ENCODE measurements at regions not wholly inside any gene's neighbourhood (a gene's known extent, or its start where the extent isn't known, plus 50 kb on each side); places are given as distances from the start of the nearest gene placed in this dataset.

GRCh38 chr12:24424889-24425600, 475.6 kb upstream of the SOX5 start:
- DNase-seq (ENCODE audit: low spot score in 2 of 2), result no peak
- peaks cover 0 to 10% (median 0%) of the 10 kb centered on the region in 4 donors for H3K9me3 ChIP-seq
- no peaks in the 10 kb centered on the region for H3K27me3 ChIP-seq
- TF ChIP-seq POLR2A (IDR thresholded peaks at IDR 0.05), result no peak
- H3K4me1 ChIP-seq, result no peaks in the 10 kb centered on the region
- 77 to 85% methylated on average over 6 of the region's 6 CpGs for WGBS, 2 donors
- H3K36me3 ChIP-seq, result no peaks in the 10 kb centered on the region
- H3K4me3 ChIP-seq, result no peak overlapping the region
- H3K27ac ChIP-seq, result no peak overlapping the region

DNA sequence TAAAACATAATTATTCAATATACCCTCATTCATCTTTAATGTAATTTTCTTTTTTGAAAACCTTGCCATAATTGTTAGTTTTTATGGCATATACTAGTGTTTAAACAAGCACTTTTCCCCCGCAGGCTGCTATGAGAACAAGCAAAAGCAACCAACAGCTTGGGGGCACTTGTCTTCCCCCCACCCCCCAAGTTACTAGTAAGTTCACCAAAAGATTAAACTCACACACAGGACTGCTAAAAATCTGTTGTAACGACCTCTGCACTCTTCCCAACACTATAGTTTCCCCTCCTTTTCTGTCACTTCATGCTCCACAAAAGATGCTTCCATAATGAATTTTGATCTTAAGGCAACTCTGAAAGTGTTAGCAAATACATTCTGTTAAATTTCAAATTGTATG, 474.9 kb upstream of the SOX5 start:
- H3K9me3 ChIP-seq, result peaks cover 0 to 10% (median 0%) of the 10 kb centered on the region in 4 donors
- no peak for DNase-seq (ENCODE audit: low spot score in 2 of 2)
- TF ChIP-seq POLR2A (IDR thresholded peaks at IDR 0.05) (no peak), CTCF (IDR thresholded peaks at IDR 0.05) (no peak), EP300 (IDR thresholded peaks at IDR 0.05) (no peak)
- H3K4me1 ChIP-seq, result no peaks in the 10 kb centered on the region
- 83 to 88% methylated on average over 2 of the region's 2 CpGs for WGBS, 2 donors
- H3K4me3 ChIP-seq, result no peak overlapping the region
- no peaks in the 10 kb centered on the region for H3K27me3 ChIP-seq
- no peaks in the 10 kb centered on the region for H3K36me3 ChIP-seq
- H3K27ac ChIP-seq, result no peak overlapping the region

- H3K27ac ChIP-seq, result no peak overlapping the region
- H3K4me3 ChIP-seq, result no peak overlapping the region
- 93 to 98% methylated on average over 4 of the region's 4 CpGs for WGBS, 2 donors
- no peak for DNase-seq (ENCODE audit: low spot score in 2 of 2)
- no peaks in the 10 kb centered on the region for H3K36me3 ChIP-seq
- H3K4me1 ChIP-seq, result no peaks in the 10 kb centered on the region
- TF ChIP-seq EP300 (IDR thresholded peaks at IDR 0.05) (no peak), CTCF (IDR thresholded peaks at IDR 0.05) (no peak), POLR2A (IDR thresholded peaks at IDR 0.05) (no peak)
- no peaks in the 10 kb centered on the region for H3K27me3 ChIP-seq
- H3K9me3 ChIP-seq, result peaks cover 0 to 10% (median 0%) of the 10 kb centered on the region in 4 donors
Observed at GRCh38 chr12:24423611-24424010, 474.1 kb upstream of the SOX5 start.

GRCh38 chr12:24421759-24422158, 472.3 kb upstream of the SOX5 start:
- no peaks in the 10 kb centered on the region for H3K4me1 ChIP-seq
- 91 to 94% methylated on average over 5 of the region's 5 CpGs for WGBS, 2 donors
- H3K4me3 ChIP-seq, result no peak overlapping the region
- no peak for DNase-seq (ENCODE audit: low spot score in 2 of 2)
- TF ChIP-seq EP300 (IDR thresholded peaks at IDR 0.05) (no peak), CTCF (IDR thresholded peaks at IDR 0.05) (no peak), POLR2A (IDR thresholded peaks at IDR 0.05) (no peak)
- H3K27me3 ChIP-seq, result no peaks in the 10 kb centered on the region
- H3K27ac ChIP-seq, result no peak overlapping the region
- peaks cover 0 to 10% (median 0%) of the 10 kb centered on the region in 4 donors for H3K9me3 ChIP-seq
- no peaks in the 10 kb centered on the region for H3K36me3 ChIP-seq

GRCh38 chr12:24418157-24418556, 468.7 kb upstream of the SOX5 start:
- Histone ChIP-seq H3K4me3 (no peak overlapping the region), H3K9me3 (peaks cover 0 to 10% (median 0%) of the 10 kb centered on the region in 4 donors), H3K36me3 (no peaks in the 10 kb centered on the region), H3K27ac (no peak overlapping the region), H3K4me1 (peaks cover 0 to 4% (median 0%) of the 10 kb centered on the region in 4 donors), H3K27me3 (no peaks in the 10 kb centered on the region)
- no peak for DNase-seq (ENCODE audit: low spot score in 2 of 2)
- TF ChIP-seq EP300 (IDR thresholded peaks at IDR 0.05) (no peak), POLR2A (IDR thresholded peaks at IDR 0.05) (no peak), CTCF (IDR thresholded peaks at IDR 0.05) (no peak)
- 77 to 82% methylated on average over 1 of the region's 1 CpG for WGBS, 2 donors
